ENCODE measurements at regions not wholly inside any gene's neighbourhood (a gene's known extent, or its start where the extent isn't known, plus 50 kb on each side); places are given as distances from the start of the nearest gene placed in this dataset.

DNA sequence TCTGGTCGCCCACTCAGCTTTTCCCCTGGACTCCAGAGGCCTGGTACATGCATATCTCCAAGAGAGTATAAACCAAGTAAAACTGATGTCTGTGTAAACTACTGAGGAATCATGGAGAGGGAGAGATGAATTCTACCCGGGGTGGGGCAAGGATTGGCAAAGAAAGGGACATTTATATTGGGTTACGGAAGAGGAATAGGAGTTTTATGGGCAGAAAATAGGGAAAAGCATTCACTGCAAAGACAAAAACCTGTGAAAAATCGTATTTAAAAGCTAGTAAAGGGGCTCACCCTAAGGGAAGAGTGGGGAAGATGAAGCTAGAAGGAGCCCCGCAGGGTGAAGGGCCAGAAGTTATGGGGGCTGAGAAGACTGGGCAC, 248.0 kb upstream of the KLF4 start:
- no peaks in the 10 kb centered on the region for H3K4me1 ChIP-seq
- intact Hi-C loops (cut with micrococcal nuclease; ENCODE audit: unreplicated experiment) = no loop called here
- TF ChIP-seq, protein P1, sequence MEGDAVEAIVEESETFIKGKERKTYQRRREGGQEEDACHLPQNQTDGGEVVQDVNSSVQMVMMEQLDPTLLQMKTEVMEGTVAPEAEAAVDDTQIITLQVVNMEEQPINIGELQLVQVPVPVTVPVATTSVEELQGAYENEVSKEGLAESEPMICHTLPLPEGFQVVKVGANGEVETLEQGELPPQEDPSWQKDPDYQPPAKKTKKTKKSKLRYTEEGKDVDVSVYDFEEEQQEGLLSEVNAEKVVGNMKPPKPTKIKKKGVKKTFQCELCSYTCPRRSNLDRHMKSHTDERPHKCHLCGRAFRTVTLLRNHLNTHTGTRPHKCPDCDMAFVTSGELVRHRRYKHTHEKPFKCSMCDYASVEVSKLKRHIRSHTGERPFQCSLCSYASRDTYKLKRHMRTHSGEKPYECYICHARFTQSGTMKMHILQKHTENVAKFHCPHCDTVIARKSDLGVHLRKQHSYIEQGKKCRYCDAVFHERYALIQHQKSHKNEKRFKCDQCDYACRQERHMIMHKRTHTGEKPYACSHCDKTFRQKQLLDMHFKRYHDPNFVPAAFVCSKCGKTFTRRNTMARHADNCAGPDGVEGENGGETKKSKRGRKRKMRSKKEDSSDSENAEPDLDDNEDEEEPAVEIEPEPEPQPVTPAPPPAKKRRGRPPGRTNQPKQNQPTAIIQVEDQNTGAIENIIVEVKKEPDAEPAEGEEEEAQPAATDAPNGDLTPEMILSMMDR (IDR thresholded peaks at IDR 0.05; ENCODE audit: insufficient read depth in 1 of 2, low read depth in 1 of 2, low read length in 1 of 2, severe bottlenecking in 1 of 2, unreplicated experiment in 1 of 2) = no peak
- Mint-ChIP-seq H3K27me3 (ENCODE audit: insufficient read depth, unreplicated experiment) (no peaks in the 10 kb centered on the region), H3K4me1 (ENCODE audit: low read depth, unreplicated experiment) (no peaks in the 10 kb centered on the region), H3K9me3 (ENCODE audit: unreplicated experiment) (no peaks in the 10 kb centered on the region), H3K4me3 (ENCODE audit: unreplicated experiment) (no peak overlapping the region), H3K27ac (ENCODE audit: unreplicated experiment) (no peak overlapping the region), H3K36me3 (ENCODE audit: insufficient read depth, unreplicated experiment) (no peaks in the 10 kb centered on the region)
- H3K4me3 ChIP-seq (ENCODE audit: low read depth, low read length) = no peak overlapping the region
- DNase-seq = no peak
- H3K9me3 ChIP-seq = no peaks in the 10 kb centered on the region
- ChIA-PET POLR2A (interaction anchor here (0.6 kb wide), 1 partner anchor 28 kb away, joined by 4 read pairs; no protein-coding TSS in a partner anchor), CTCF (interaction anchor here (0.6 kb wide), 1 partner anchor 133 kb away, joined by 4 read pairs; no protein-coding TSS in a partner anchor)
- H3K36me3 ChIP-seq (ENCODE audit: control insufficient read depth, insufficient read depth, low read length) = no peaks in the 10 kb centered on the region
- no TSS peak for BruUV-seq (replicated peaks)
- H3K27me3 ChIP-seq (replicated peaks; ENCODE audit: control insufficient read depth, insufficient read depth, low read length) = no peaks in the 10 kb centered on the region

DNA sequence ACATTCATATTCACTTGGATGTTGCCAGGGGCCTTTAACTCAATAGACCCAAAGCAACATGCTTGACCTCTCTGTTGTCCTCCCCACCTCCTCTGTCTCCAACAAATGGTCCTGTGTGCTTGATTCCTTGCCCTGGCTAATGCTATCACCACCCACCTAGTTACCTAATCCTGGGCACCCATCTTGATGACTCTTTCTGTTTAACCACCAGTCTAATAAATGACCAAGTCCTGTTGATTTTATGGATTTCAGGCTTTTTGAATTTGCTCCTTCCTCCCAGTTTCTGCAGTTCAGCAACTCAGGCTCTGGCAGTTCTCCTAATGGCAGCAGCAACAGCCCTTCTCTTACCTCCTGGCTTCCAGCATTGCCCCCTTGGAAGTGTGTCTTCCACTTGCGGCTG, 246.3 kb upstream of the KLF4 start:
- POLR2A ChIA-PET = no interaction called here
- no TSS peak for BruUV-seq (replicated peaks)
- H3K36me3 Mint-ChIP-seq (ENCODE audit: insufficient read depth, unreplicated experiment) = no peaks in the 10 kb centered on the region
- intact Hi-C loops (cut with micrococcal nuclease; ENCODE audit: unreplicated experiment) = no loop called here
- H3K9me3 ChIP-seq = no peaks in the 10 kb centered on the region
- TF ChIP-seq, protein P1 (IDR thresholded peaks at IDR 0.05; ENCODE audit: insufficient read depth in 1 of 2, low read depth in 1 of 2, low read length in 1 of 2, severe bottlenecking in 1 of 2, unreplicated experiment in 1 of 2) = no peak
- no peaks in the 10 kb centered on the region for H3K9me3 Mint-ChIP-seq (ENCODE audit: unreplicated experiment)
- H3K4me3 ChIP-seq (ENCODE audit: low read depth, low read length) = no peak overlapping the region
- DNase-seq = no peak
- H3K27me3 Mint-ChIP-seq (ENCODE audit: insufficient read depth, unreplicated experiment) = no peaks in the 10 kb centered on the region
- H3K36me3 ChIP-seq (ENCODE audit: control insufficient read depth, insufficient read depth, low read length) = no peaks in the 10 kb centered on the region
- no peak overlapping the region for H3K4me3 Mint-ChIP-seq (ENCODE audit: unreplicated experiment)
- H3K27me3 ChIP-seq (replicated peaks; ENCODE audit: control insufficient read depth, insufficient read depth, low read length) = no peaks in the 10 kb centered on the region
- no peaks in the 10 kb centered on the region for H3K4me1 ChIP-seq
- CTCF ChIA-PET = no interaction called here
- H3K27ac Mint-ChIP-seq (ENCODE audit: unreplicated experiment) = no peak overlapping the region
- H3K4me1 Mint-ChIP-seq (ENCODE audit: low read depth, unreplicated experiment) = no peaks in the 10 kb centered on the region

DNA sequence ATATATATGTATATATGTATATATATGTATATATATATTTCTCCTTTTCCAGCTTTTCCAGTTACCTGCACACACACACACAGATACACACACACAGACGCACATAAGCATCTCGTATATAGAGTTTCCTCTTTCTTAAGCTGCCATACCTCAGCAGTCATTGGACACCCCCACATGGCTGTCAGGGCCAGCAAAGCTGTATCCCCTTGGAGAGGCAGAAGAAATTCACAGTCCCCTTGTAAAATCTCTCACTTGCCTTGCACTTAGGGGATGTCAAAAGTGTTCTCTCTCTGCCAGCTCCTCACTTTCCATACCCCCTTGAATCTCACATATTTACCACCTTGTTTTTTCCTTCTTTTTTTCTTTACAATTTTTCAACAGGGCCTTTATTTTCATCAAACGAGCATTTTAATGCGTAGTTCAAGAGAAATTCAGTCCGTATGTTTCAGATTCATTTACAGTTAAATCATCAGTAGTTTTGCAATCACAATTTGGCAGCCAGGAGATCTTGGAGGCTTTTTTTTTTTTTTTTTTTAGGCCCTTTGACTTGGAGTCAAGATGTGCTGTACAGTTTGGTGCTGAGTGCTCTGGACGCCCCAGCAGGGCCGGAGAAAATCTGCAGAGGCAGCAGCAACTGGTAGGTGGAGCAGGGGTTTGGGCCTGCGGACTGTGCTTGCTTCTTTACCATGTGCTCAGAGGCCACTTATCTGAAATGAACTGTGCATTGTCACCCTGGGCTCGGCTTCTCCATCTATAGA, 244.9 kb upstream of the KLF4 start:
- no peaks in the 10 kb centered on the region for H3K27me3 Mint-ChIP-seq (ENCODE audit: insufficient read depth, unreplicated experiment)
- no peak overlapping the region for H3K4me3 ChIP-seq (ENCODE audit: low read depth, low read length)
- no peak overlapping the region for H3K4me3 Mint-ChIP-seq (ENCODE audit: unreplicated experiment)
- no peaks in the 10 kb centered on the region for H3K36me3 ChIP-seq (ENCODE audit: control insufficient read depth, insufficient read depth, low read length)
- ChIA-PET POLR2A (no interaction called here), CTCF (no interaction called here)
- TF ChIP-seq, protein P1 (IDR thresholded peaks at IDR 0.05; ENCODE audit: insufficient read depth in 1 of 2, low read depth in 1 of 2, low read length in 1 of 2, severe bottlenecking in 1 of 2, unreplicated experiment in 1 of 2) = no peak
- no peaks in the 10 kb centered on the region for H3K36me3 Mint-ChIP-seq (ENCODE audit: insufficient read depth, unreplicated experiment)
- H3K9me3 ChIP-seq = no peaks in the 10 kb centered on the region
- DNase-seq = no peak
- no peaks in the 10 kb centered on the region for H3K9me3 Mint-ChIP-seq (ENCODE audit: unreplicated experiment)
- intact Hi-C loops (cut with micrococcal nuclease; ENCODE audit: unreplicated experiment) = no loop called here
- H3K4me1 Mint-ChIP-seq (ENCODE audit: low read depth, unreplicated experiment) = no peaks in the 10 kb centered on the region
- no peaks in the 10 kb centered on the region for H3K4me1 ChIP-seq
- BruUV-seq (replicated peaks) = no TSS peak
- no peak overlapping the region for H3K27ac Mint-ChIP-seq (ENCODE audit: unreplicated experiment)
- no peaks in the 10 kb centered on the region for H3K27me3 ChIP-seq (replicated peaks; ENCODE audit: control insufficient read depth, insufficient read depth, low read length)

Measured in Caco-2 (cell line).